Gastrocnemius medialis (tissue), 4 donors: ENCODE measurements at regions not wholly inside any gene's neighbourhood (a gene's known extent, or its start where the extent isn't known, plus 50 kb on each side); places are given as distances from the start of the nearest gene placed in this dataset.
A peak's percentile ranks its signal among the peaks of the same experiment; 100 is the strongest.
"Not testable (repeated sequence)": the region's sequence is repeated elsewhere in the genome, so short reads cannot be mapped to it uniquely, and the experiment has no call there.

ENCODE experiments used
- ATAC-seq, 2 donors: fragments of 150-250 bp; one replicate each; pipeline ENCODE4 v1.9.1; 2016
- DNase-seq, 2 donors: peaks; one replicate each; pipeline ENCODE4 v3.0.0-alpha.2; 2019
- H3K27ac ChIP-seq, 4 donors: fragments of 200-600 bp; sonication (generic); 1 replicate in 1 of 4; 2 replicates in 3 of 4; pipeline ENCODE4 v1.5.1; 2016 to 2018; ENCODE audit warnings: mild to moderate bottlenecking in 2 of 4, moderate library complexity in 1 of 4
- H3K27me3 ChIP-seq, 3 donors: fragments of 200-600 bp; sonication (generic) in 2 of 3; 1 replicate in 1 of 3; 2 replicates in 2 of 3; pipeline versions ENCODE4 v1.5.1 to v1.6.0; 2016 to 2019; ENCODE audit warnings: mild to moderate bottlenecking in 1 of 3, moderate library complexity in 1 of 3
- H3K36me3 ChIP-seq, 2 donors: fragments of 200-600 bp; sonication (generic) in 1 of 2; one replicate each; pipeline ENCODE4 v1.5.1; 2017 to 2018
- H3K4me1 ChIP-seq, 2 donors: fragments of 200-600 bp; sonication (generic) in 1 of 2; one replicate each; pipeline ENCODE4 v1.5.1; 2016 to 2017; ENCODE audit warnings: mild to moderate bottlenecking in 2 of 2
- H3K4me3 ChIP-seq, 4 donors: fragments of 200-600 bp; sonication (generic) in 3 of 4; 1 replicate in 1 of 4; 2 replicates in 3 of 4; pipeline ENCODE4 v1.5.1; 2016 to 2019; ENCODE audit warnings: mild to moderate bottlenecking in 2 of 4
- H3K9me3 ChIP-seq, 3 donors: fragments of 200-600 bp; sonication (generic) in 2 of 3; 1 replicate in 1 of 3; 2 replicates in 2 of 3; pipeline ENCODE4 v1.5.1; 2016 to 2019
- CTCF ChIP-seq, 5 experiments: fragments of 450-650 bp in 3 of 5; fragments of 200-600 bp in 2 of 5; sonication (generic) in 2 of 5; IDR thresholded peaks in 4 of 5; conservative IDR thresholded peaks in 1 of 5; 1 replicate in 4 of 5; 2 replicates in 1 of 5; pipeline ENCODE4 v1.5.1; 2016 to 2019; ENCODE audit warnings: antibody characterized with exemption in 5 of 5, mild to moderate bottlenecking in 3 of 5, moderate library complexity in 3 of 5
- POLR2A ChIP-seq, 2 donors: fragments of 450-650 bp; IDR thresholded peaks; one replicate each; pipeline ENCODE4 v1.6.1; 2017; ENCODE audit warnings: antibody characterized with exemption in 2 of 2, mild to moderate bottlenecking in 2 of 2, moderate library complexity in 2 of 2
- in situ Hi-C, 4 donors: fragments of 200-750 bp; cut with MboI; loops; one replicate each; pipeline versions ENCODE4 v1.15.0 to v1.8.0; 2017; ENCODE audit warnings: low sequenced_read_pairs in 4 of 4
- intact Hi-C: fragments of 100-400 bp; cut with DNase I; formaldehyde crosslinking; loops from one replicate; pipeline ENCODE4 v1.15.1; 2023; ENCODE audit warnings: low total_unique reads

- H3K4me1 ChIP-seq: peaks cover 5 to 8% of the 10 kb centered on the region in 2 donors
- no peaks in the 10 kb centered on the region for H3K9me3 ChIP-seq
- H3K27ac ChIP-seq: no peak overlapping the region
- in situ Hi-C loops: no loop called here
- no peak for DNase-seq
- H3K4me3 ChIP-seq: no peak overlapping the region
- no peaks in the 10 kb centered on the region for H3K27me3 ChIP-seq
- no peaks in the 10 kb centered on the region for H3K36me3 ChIP-seq
- ATAC-seq: no peak
- intact Hi-C loops: no loop called here
- TF ChIP-seq CTCF (IDR thresholded peaks at IDR 0.05 in 4 of 5, conservative IDR thresholded peaks at IDR 0.05 in 1 of 5) (no peak), POLR2A (IDR thresholded peaks at IDR 0.05) (no peak)
Measured at GRCh38 chrX:39690541-39691415, 407.0 kb downstream of the BCOR start.

GRCh38 chrX:39691724-39692123 lies 406.0 kb downstream of the BCOR start:
- DNase-seq: no peak
- in situ Hi-C loops: no loop called here
- H3K4me1 ChIP-seq: peaks cover 5 to 8% of the 10 kb centered on the region in 2 donors
- intact Hi-C loops: no loop called here
- no peaks in the 10 kb centered on the region for H3K27me3 ChIP-seq
- H3K4me3 ChIP-seq: no peak overlapping the region
- peak in 1 of 2 donors; percentile 52 for ATAC-seq
- H3K36me3 ChIP-seq: no peaks in the 10 kb centered on the region
- H3K9me3 ChIP-seq: no peaks in the 10 kb centered on the region
- H3K27ac ChIP-seq: no peak overlapping the region
- TF ChIP-seq CTCF (IDR thresholded peaks at IDR 0.05 in 4 of 5, conservative IDR thresholded peaks at IDR 0.05 in 1 of 5) (no peak), POLR2A (IDR thresholded peaks at IDR 0.05) (no peak)

GRCh38 chrX:39692796-39693195 lies 405.0 kb downstream of the BCOR start:
- ATAC-seq (no peak), DNase-seq (no peak)
- H3K4me1 ChIP-seq: peaks cover 5 to 6% of the 10 kb centered on the region in 2 donors
- H3K36me3 ChIP-seq: no peaks in the 10 kb centered on the region
- no peaks in the 10 kb centered on the region for H3K9me3 ChIP-seq
- no peak overlapping the region for H3K4me3 ChIP-seq
- H3K27ac ChIP-seq: no peak overlapping the region
- in situ Hi-C loops (no loop called here), intact Hi-C loops (no loop called here)
- no peaks in the 10 kb centered on the region for H3K27me3 ChIP-seq
- TF ChIP-seq CTCF (IDR thresholded peaks at IDR 0.05 in 4 of 5, conservative IDR thresholded peaks at IDR 0.05 in 1 of 5): no peak
- no peak for TF ChIP-seq POLR2A (IDR thresholded peaks at IDR 0.05)

- H3K4me3 ChIP-seq: no peak overlapping the region
- ATAC-seq (no peak), DNase-seq (no peak)
- TF ChIP-seq POLR2A (IDR thresholded peaks at IDR 0.05) (no peak), CTCF (IDR thresholded peaks at IDR 0.05 in 4 of 5, conservative IDR thresholded peaks at IDR 0.05 in 1 of 5) (no peak)
- H3K27ac ChIP-seq: no peak overlapping the region
- intact Hi-C loops (no loop called here), in situ Hi-C loops (no loop called here)
- no peaks in the 10 kb centered on the region for H3K27me3 ChIP-seq
- peaks cover 2 to 3% of the 10 kb centered on the region in 2 donors for H3K4me1 ChIP-seq
- H3K36me3 ChIP-seq: no peaks in the 10 kb centered on the region
- H3K9me3 ChIP-seq: no peaks in the 10 kb centered on the region
Measured at GRCh38 chrX:39693298-39693697, 404.5 kb downstream of the BCOR start.

GRCh38 chrX:39702636-39703035 lies 395.1 kb downstream of the BCOR start:
- H3K9me3 ChIP-seq, H3K4me3 ChIP-seq, ATAC-seq, in situ Hi-C loops, H3K36me3 ChIP-seq, H3K27me3 ChIP-seq, H3K4me1 ChIP-seq, DNase-seq, H3K27ac ChIP-seq, intact Hi-C loops: not testable (repeated sequence)
